SK-N-SH (cell line): ENCODE measurements at regions not wholly inside any gene's neighbourhood (a gene's known extent, or its start where the extent isn't known, plus 50 kb on each side); places are given as distances from the start of the nearest gene placed in this dataset.

ENCODE experiments used
- CTCF ChIA-PET: fragments of 300-600, 350-600 bp; formaldehyde crosslinking; extraction: SDS; loops from one replicate; lab custom pipeline; 2021; lab: Yijun Ruan, JAX
- POLR2A ChIA-PET: fragments of 350-600 bp; sonication (Branson Sonifier 250); formaldehyde crosslinking; extraction: SDS; loops from one replicate; lab custom pipeline; 2020; ENCODE audit warnings: antibody characterized with exemption, inconsistent platforms; lab: Yijun Ruan, JAX
- DNase-seq: peaks from one replicate; pipeline ENCODE4 v3.0.0; 2012
- H2AFZ ChIP-seq: fragments of 200-600 bp; sonication (generic); 2 replicates; pipeline ENCODE4 v1.8.1; 2016; ENCODE audit warnings: antibody characterized with exemption, mild to moderate bottlenecking, low read depth
- H3F3A ChIP-seq: fragments of 200-600 bp; sonication (generic); replicated peaks from 2 replicates; pipeline ENCODE3; 2016; ENCODE audit warnings: antibody characterized with exemption, mild to moderate bottlenecking; ENCODE audit not compliant: insufficient read depth
- H3K27ac ChIP-seq, 2 experiments: fragments of 200-500 bp in 1 of 2; fragments of 200-600 bp in 1 of 2; sonication (Bioruptor generic) in 1 of 2; sonication (generic), shearing (Covaris generic) in 1 of 2; 2 replicates each; pipeline versions ENCODE4 v1.5.1 to v1.6.1; 2014 to 2016; ENCODE audit warnings: low read depth in 2 of 2, inconsistent platforms in 1 of 2, low read length in 1 of 2, mild to moderate bottlenecking in 1 of 2, mixed read lengths in 1 of 2
- H3K27me3 ChIP-seq: fragments of 200-600 bp; sonication (generic), shearing (Covaris generic); 2 replicates; pipeline ENCODE4 v1.6.1; 2016; ENCODE audit warnings: mixed run types; ENCODE audit not compliant: insufficient read depth
- H3K36me3 ChIP-seq, 2 experiments: fragments of 200-500 bp in 1 of 2; fragments of 200-600 bp in 1 of 2; sonication (Bioruptor generic) in 1 of 2; sonication (generic) in 1 of 2; replicated peaks in 1 of 2; 2 replicates each; pipeline versions ENCODE3 to v1.5.1; 2014 to 2016; ENCODE audit warnings: low read length in 1 of 2, mild to moderate bottlenecking in 1 of 2; ENCODE audit not compliant: insufficient read depth in 2 of 2, control insufficient read depth in 1 of 2
- H3K4me1 ChIP-seq, 2 experiments: fragments of 200-500 bp in 1 of 2; fragments of 200-600 bp in 1 of 2; sonication (Bioruptor generic) in 1 of 2; sonication (generic), shearing (Covaris generic) in 1 of 2; 2 replicates each; pipeline versions ENCODE4 v1.5.1 to v1.6.1; 2014 to 2016; ENCODE audit warnings: low read depth in 1 of 2, low read length in 1 of 2, mixed run types in 1 of 2; ENCODE audit not compliant: insufficient read depth in 2 of 2, control insufficient read depth in 1 of 2
- H3K4me2 ChIP-seq: fragments of 200-600 bp; sonication (generic), shearing (Covaris generic); 2 replicates; pipeline ENCODE4 v1.6.1; 2017; ENCODE audit warnings: mixed run types
- H3K4me3 ChIP-seq, 2 experiments: fragments of 200-500 bp in 1 of 2; fragments of 200-600 bp in 1 of 2; sonication (Bioruptor generic) in 1 of 2; sonication (generic), shearing (Covaris generic) in 1 of 2; 2 replicates each; pipeline versions ENCODE4 v1.5.1 to v1.8.1; 2014 to 2016; ENCODE audit warnings: low read depth in 2 of 2, inconsistent platforms in 1 of 2, low read length in 1 of 2, mild to moderate bottlenecking in 1 of 2, mixed read lengths in 1 of 2, moderate library complexity in 1 of 2
- H3K79me2 ChIP-seq: fragments of 200-600 bp; sonication (generic); 2 replicates; pipeline ENCODE4 v1.8.1; 2017; ENCODE audit warnings: mild to moderate bottlenecking; ENCODE audit not compliant: insufficient read depth
- H3K9ac ChIP-seq: fragments of 200-600 bp; sonication (generic); 2 replicates; pipeline ENCODE4 v1.6.1; 2017; ENCODE audit warnings: mixed run types
- H3K9me2 ChIP-seq: fragments of 200-600 bp; sonication (generic); 2 replicates; pipeline ENCODE4 v1.6.1; 2017; ENCODE audit warnings: mixed run types
- H3K9me3 ChIP-seq: fragments of 200-600 bp; sonication (generic); 2 replicates; pipeline ENCODE4 v1.6.1; 2017; ENCODE audit warnings: mixed run types, mild to moderate bottlenecking, moderate library complexity
- H4K20me1 ChIP-seq: fragments of 200-600 bp; sonication (generic); 2 replicates; pipeline ENCODE4 v1.6.1; 2017; ENCODE audit warnings: mild to moderate bottlenecking, mixed run types; ENCODE audit not compliant: insufficient read depth
- CHD2 ChIP-seq: fragments of 150-350 bp; IDR thresholded peaks from 2 replicates; pipeline ENCODE4 v1.6.1; 2018; ENCODE audit warnings: low read length; ENCODE audit not compliant: partially characterized antibody
- ELF1 ChIP-seq: IDR thresholded peaks from 2 replicates; pipeline ENCODE4 v1.4.0; 2012
- EZH2phosphoT487 ChIP-seq: fragments of 200-600 bp; sonication (generic); IDR thresholded peaks from 2 replicates; pipeline ENCODE4 v1.6.1; 2017; ENCODE audit warnings: low read depth, mixed run types, mild to moderate bottlenecking, antibody characterized with exemption, moderate library complexity, borderline replicate concordance
- FOSL2 ChIP-seq: IDR thresholded peaks from 2 replicates; pipeline ENCODE4 v1.4.0; 2012; ENCODE audit warnings: low read depth, mild to moderate bottlenecking, moderate library complexity, borderline replicate concordance
- FOXJ3 ChIP-seq: sonication (generic); formaldehyde crosslinking; IDR thresholded peaks from 2 replicates; pipeline ENCODE4 v1.5.1; 2020; ENCODE audit warnings: mild to moderate bottlenecking, missing genetic modification reagents
- FOXM1 ChIP-seq: IDR thresholded peaks from 2 replicates; pipeline ENCODE4 v1.4.0; 2012; ENCODE audit warnings: low read depth, mild to moderate bottlenecking
- GABPA ChIP-seq: IDR thresholded peaks from 2 replicates; pipeline ENCODE4 v1.4.0; 2012; ENCODE audit warnings: low read depth, mild to moderate bottlenecking
- GATA2 ChIP-seq: sonication (generic); formaldehyde crosslinking; IDR thresholded peaks from 2 replicates; pipeline ENCODE4 v1.5.0; 2020; ENCODE audit warnings: mild to moderate bottlenecking, missing genetic modification reagents
- JUND ChIP-seq: IDR thresholded peaks from 2 replicates; pipeline ENCODE4 v1.4.0; 2012
- NRF1 ChIP-seq: IDR thresholded peaks from 2 replicates; pipeline ENCODE4 v1.6.1; 2012; ENCODE audit warnings: low read depth, mild to moderate bottlenecking, low read length
- POLR2AphosphoS5 ChIP-seq: IDR thresholded peaks from 2 replicates; pipeline ENCODE4 v1.6.1; 2012; ENCODE audit warnings: low read depth, low read length
- RAD21 ChIP-seq: IDR thresholded peaks from 2 replicates; pipeline ENCODE4 v1.6.1; 2012; ENCODE audit warnings: mild to moderate bottlenecking, low read length
- RFX5 ChIP-seq: IDR thresholded peaks from 2 replicates; pipeline ENCODE4 v1.6.1; 2012; ENCODE audit warnings: mild to moderate bottlenecking, improper control_type of control experiment, low read length
- RXRA ChIP-seq: IDR thresholded peaks from 2 replicates; pipeline ENCODE4 v1.4.0; 2012; ENCODE audit warnings: low read depth, mild to moderate bottlenecking, borderline replicate concordance
- SIN3A ChIP-seq: IDR thresholded peaks from 2 replicates; pipeline ENCODE4 v1.6.1; 2012; ENCODE audit warnings: low read depth, mild to moderate bottlenecking, low read length, moderate library complexity, borderline replicate concordance
- SMC3 ChIP-seq: IDR thresholded peaks from 2 replicates; pipeline ENCODE4 v1.6.1; 2012; ENCODE audit warnings: low read depth, low read length, improper control_type of control experiment
- TAF1 ChIP-seq: IDR thresholded peaks from 2 replicates; pipeline ENCODE4 v1.6.1; 2012; ENCODE audit warnings: low read depth, mild to moderate bottlenecking, low read length, moderate library complexity, borderline replicate concordance
- TEAD4 ChIP-seq: IDR thresholded peaks from 2 replicates; pipeline ENCODE4 v1.4.0; 2012; ENCODE audit warnings: mild to moderate bottlenecking, borderline replicate concordance; ENCODE audit not compliant: insufficient read depth
- YY1 ChIP-seq: IDR thresholded peaks from 2 replicates; pipeline ENCODE4 v1.4.0; 2012; ENCODE audit warnings: low read depth, mild to moderate bottlenecking
- WGBS: methylation state at CpG from one replicate; pipeline ENCODE4 v1.1.6; 2017; ENCODE audit warnings: low lambda C conversion rate; 5-methylcytosine and 5-hydroxymethylcytosine counted together
- TF ChIP-seq, protein P1 (sequence below): IDR thresholded peaks from 2 replicates; pipeline ENCODE4 v1.4.0; 2012; ENCODE audit warnings: low read depth, borderline replicate concordance
- TF ChIP-seq, protein P2 (sequence below): fragments of 200-600 bp; sonication (generic); IDR thresholded peaks from 2 replicates; pipeline ENCODE4 v1.6.1; 2017; ENCODE audit warnings: antibody characterized with exemption, mild to moderate bottlenecking, moderate library complexity
- TF ChIP-seq, protein P3 (sequence below): IDR thresholded peaks from 2 replicates; pipeline ENCODE4 v1.4.0; 2012; ENCODE audit warnings: low read depth, borderline replicate concordance
- TF ChIP-seq, protein P4 (sequence below): IDR thresholded peaks from 2 replicates; pipeline ENCODE4 v1.4.0; 2012; ENCODE audit warnings: low read depth
- TF ChIP-seq, protein P5 (sequence below): IDR thresholded peaks from 2 replicates; pipeline ENCODE4; 2012
- TF ChIP-seq, protein P6 (sequence below): fragments of 150-350 bp; IDR thresholded peaks from 2 replicates; pipeline ENCODE4 v1.6.1; 2016; ENCODE audit warnings: mild to moderate bottlenecking, low read depth, low read length

DNA sequence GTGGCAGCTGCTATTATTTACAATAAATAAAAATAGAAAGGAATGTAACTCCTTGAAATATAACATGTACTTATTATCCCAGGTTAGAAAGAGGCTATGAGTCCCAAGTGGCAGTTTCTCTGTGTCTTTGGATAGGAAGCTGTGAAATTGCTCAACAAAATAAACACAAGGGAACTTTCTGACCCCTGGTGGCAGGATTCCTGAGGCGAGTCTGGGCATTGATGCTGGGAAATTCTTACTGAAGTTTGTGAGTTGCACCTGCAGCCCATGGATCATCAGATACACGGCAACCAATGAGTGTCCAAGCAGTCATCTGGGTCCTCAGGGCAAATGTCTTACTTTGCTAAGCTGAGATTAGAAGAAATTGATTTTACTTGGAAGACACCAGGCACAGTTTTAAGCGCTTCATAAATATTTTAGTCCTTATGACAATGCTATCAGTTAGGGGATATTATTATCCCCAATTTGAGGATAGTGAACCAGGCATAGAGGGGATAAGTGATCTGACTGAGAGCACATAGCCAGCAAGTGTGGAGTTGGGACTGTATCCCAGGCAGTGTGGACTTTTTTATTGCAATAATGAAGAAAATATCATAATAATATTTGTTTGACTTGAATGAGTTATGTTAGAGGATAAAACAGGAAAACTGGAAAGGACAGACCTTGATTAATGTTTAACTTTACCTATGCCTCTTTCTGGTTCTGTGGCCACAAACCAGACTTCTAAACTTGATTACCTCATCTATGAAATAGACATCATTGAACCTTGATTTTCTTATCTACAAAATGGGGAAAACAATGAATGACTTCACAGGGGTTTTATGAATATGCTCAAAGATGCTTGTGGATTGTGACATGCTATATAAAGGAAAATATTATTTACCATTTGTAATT lies 265.5 kb upstream of the ADAMTSL1 start:
- CTCF ChIA-PET, result interaction anchor here (0.8 to 6.3 kb wide), 6 partner anchors 12 to 406 kb away, joined by 3 to 67 read pairs (median 4); no protein-coding TSS in a partner anchor

More for the DNA sequence above, 265.5 kb upstream of the ADAMTSL1 start:
- Histone ChIP-seq H3K9me2 (no peaks in the 10 kb centered on the region), H3K27ac (no peak overlapping the region), H3K4me1 (no peaks in the 10 kb centered on the region), H2AFZ (no peak overlapping the region), H3K9ac (no peak overlapping the region), H3K27me3 (peaks cover 8% of the 10 kb centered on the region; the same call in 1 of the 2 replicates), H3K9me3 (no peaks in the 10 kb centered on the region), H3K4me3 (no peak overlapping the region; a peak in 1 of 4 replicates), H3K4me2 (no peak overlapping the region), H3K79me2 (no peaks in the 10 kb centered on the region), H3F3A (no peaks in the 10 kb centered on the region), H3K36me3 (no peaks in the 10 kb centered on the region), H4K20me1 (no peaks in the 10 kb centered on the region)
- peak; percentile 6 for DNase-seq
- POLR2A ChIA-PET, result no interaction called here
- WGBS, result 0% methylated on average over 3 of the region's 3 CpGs
- TF ChIP-seq RXRA, result no peak
- TF ChIP-seq, protein P1, sequence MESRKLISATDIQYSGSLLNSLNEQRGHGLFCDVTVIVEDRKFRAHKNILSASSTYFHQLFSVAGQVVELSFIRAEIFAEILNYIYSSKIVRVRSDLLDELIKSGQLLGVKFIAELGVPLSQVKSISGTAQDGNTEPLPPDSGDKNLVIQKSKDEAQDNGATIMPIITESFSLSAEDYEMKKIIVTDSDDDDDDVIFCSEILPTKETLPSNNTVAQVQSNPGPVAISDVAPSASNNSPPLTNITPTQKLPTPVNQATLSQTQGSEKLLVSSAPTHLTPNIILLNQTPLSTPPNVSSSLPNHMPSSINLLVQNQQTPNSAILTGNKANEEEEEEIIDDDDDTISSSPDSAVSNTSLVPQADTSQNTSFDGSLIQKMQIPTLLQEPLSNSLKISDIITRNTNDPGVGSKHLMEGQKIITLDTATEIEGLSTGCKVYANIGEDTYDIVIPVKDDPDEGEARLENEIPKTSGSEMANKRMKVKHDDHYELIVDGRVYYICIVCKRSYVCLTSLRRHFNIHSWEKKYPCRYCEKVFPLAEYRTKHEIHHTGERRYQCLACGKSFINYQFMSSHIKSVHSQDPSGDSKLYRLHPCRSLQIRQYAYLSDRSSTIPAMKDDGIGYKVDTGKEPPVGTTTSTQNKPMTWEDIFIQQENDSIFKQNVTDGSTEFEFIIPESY, result no peak
- TF ChIP-seq RFX5, result no peak
- TF ChIP-seq, protein P2, sequence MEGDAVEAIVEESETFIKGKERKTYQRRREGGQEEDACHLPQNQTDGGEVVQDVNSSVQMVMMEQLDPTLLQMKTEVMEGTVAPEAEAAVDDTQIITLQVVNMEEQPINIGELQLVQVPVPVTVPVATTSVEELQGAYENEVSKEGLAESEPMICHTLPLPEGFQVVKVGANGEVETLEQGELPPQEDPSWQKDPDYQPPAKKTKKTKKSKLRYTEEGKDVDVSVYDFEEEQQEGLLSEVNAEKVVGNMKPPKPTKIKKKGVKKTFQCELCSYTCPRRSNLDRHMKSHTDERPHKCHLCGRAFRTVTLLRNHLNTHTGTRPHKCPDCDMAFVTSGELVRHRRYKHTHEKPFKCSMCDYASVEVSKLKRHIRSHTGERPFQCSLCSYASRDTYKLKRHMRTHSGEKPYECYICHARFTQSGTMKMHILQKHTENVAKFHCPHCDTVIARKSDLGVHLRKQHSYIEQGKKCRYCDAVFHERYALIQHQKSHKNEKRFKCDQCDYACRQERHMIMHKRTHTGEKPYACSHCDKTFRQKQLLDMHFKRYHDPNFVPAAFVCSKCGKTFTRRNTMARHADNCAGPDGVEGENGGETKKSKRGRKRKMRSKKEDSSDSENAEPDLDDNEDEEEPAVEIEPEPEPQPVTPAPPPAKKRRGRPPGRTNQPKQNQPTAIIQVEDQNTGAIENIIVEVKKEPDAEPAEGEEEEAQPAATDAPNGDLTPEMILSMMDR, result peak; percentile 69
- no peak for TF ChIP-seq EZH2phosphoT487
- TF ChIP-seq CHD2, result no peak
- TF ChIP-seq TEAD4, result no peak
- TF ChIP-seq FOXM1, result no peak
- no peak for TF ChIP-seq ELF1
- TF ChIP-seq, protein P3, sequence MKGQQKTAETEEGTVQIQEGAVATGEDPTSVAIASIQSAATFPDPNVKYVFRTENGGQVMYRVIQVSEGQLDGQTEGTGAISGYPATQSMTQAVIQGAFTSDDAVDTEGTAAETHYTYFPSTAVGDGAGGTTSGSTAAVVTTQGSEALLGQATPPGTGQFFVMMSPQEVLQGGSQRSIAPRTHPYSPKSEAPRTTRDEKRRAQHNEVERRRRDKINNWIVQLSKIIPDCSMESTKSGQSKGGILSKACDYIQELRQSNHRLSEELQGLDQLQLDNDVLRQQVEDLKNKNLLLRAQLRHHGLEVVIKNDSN, result no peak
- TF ChIP-seq NRF1, result no peak
- no peak for TF ChIP-seq JUND
- TF ChIP-seq TAF1, result no peak
- TF ChIP-seq SIN3A, result no peak
- TF ChIP-seq, protein P4, sequence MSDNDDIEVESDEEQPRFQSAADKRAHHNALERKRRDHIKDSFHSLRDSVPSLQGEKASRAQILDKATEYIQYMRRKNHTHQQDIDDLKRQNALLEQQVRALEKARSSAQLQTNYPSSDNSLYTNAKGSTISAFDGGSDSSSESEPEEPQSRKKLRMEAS, result no peak
- TF ChIP-seq FOSL2, result no peak
- TF ChIP-seq GABPA, result no peak
- no peak for TF ChIP-seq YY1
- TF ChIP-seq, protein P5, sequence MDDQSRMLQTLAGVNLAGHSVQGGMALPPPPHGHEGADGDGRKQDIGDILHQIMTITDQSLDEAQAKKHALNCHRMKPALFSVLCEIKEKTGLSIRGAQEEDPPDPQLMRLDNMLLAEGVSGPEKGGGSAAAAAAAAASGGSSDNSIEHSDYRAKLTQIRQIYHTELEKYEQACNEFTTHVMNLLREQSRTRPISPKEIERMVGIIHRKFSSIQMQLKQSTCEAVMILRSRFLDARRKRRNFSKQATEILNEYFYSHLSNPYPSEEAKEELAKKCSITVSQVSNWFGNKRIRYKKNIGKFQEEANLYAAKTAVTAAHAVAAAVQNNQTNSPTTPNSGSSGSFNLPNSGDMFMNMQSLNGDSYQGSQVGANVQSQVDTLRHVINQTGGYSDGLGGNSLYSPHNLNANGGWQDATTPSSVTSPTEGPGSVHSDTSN, result no peak
- TF ChIP-seq RAD21, result peak; percentile 43
- peak; percentile 58 for TF ChIP-seq SMC3
- TF ChIP-seq GATA2 (CRISPR knock-in tag), result no peak
- TF ChIP-seq FOXJ3 (CRISPR knock-in tag), result no peak
- TF ChIP-seq POLR2AphosphoS5, result no peak
- TF ChIP-seq, protein P6, sequence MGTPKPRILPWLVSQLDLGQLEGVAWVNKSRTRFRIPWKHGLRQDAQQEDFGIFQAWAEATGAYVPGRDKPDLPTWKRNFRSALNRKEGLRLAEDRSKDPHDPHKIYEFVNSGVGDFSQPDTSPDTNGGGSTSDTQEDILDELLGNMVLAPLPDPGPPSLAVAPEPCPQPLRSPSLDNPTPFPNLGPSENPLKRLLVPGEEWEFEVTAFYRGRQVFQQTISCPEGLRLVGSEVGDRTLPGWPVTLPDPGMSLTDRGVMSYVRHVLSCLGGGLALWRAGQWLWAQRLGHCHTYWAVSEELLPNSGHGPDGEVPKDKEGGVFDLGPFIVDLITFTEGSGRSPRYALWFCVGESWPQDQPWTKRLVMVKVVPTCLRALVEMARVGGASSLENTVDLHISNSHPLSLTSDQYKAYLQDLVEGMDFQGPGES, result no peak
